SU-DHL-6 (cell line): ENCODE measurements at regions not wholly inside any gene's neighbourhood (a gene's known extent, or its start where the extent isn't known, plus 50 kb on each side); places are given as distances from the start of the nearest gene placed in this dataset.

ENCODE experiments used
- H2AFZ ChIP-seq: fragments of 200-600 bp; sonication (generic); 2 replicates; pipeline ENCODE4 v1.6.1; 2014; ENCODE audit warnings: low read depth, mild to moderate bottlenecking, moderate library complexity, mixed read lengths, antibody characterized with exemption, low read length; ENCODE audit not compliant: severe bottlenecking
- H3F3A ChIP-seq: fragments of 200-600 bp; shearing (Covaris generic); 2 replicates; pipeline ENCODE4 v1.6.0; 2016; ENCODE audit warnings: antibody characterized with exemption, mild to moderate bottlenecking; ENCODE audit not compliant: insufficient read depth
- H3K27ac ChIP-seq: fragments of 200-600 bp; sonication (generic); 2 replicates; pipeline ENCODE4 v1.5.1; 2016; ENCODE audit warnings: low read depth, mild to moderate bottlenecking, low read length, moderate library complexity, mixed read lengths
- H3K27me3 ChIP-seq: fragments of 200-600 bp; sonication (generic), shearing (Covaris generic); 2 replicates; pipeline ENCODE4 v1.6.0; 2014; ENCODE audit warnings: mild to moderate bottlenecking, low read length
- H3K36me3 ChIP-seq: fragments of 200-600 bp; sonication (generic); 2 replicates; pipeline ENCODE4 v1.6.1; 2014; ENCODE audit warnings: mild to moderate bottlenecking, low read length, mixed read lengths
- H3K4me2 ChIP-seq: fragments of 300-600, 200-600 bp; shearing (Covaris generic), sonication (generic); 2 replicates; pipeline ENCODE4 v1.6.0; 2014; ENCODE audit warnings: low read length, low read depth, mild to moderate bottlenecking; ENCODE audit not compliant: poor library complexity, severe bottlenecking
- H3K4me3 ChIP-seq: fragments of 200-600 bp; sonication (generic); 2 replicates; pipeline ENCODE4 v1.5.1; 2014; ENCODE audit warnings: antibody characterized with exemption, low read length, mild to moderate bottlenecking, mixed read lengths; ENCODE audit not compliant: insufficient read depth, poor library complexity, severe bottlenecking
- H3K79me2 ChIP-seq: fragments of 200-600 bp; sonication (generic); 2 replicates; pipeline ENCODE4 v1.6.1; 2014; ENCODE audit warnings: mild to moderate bottlenecking, low read length, moderate library complexity; ENCODE audit not compliant: insufficient read depth
- H3K9ac ChIP-seq: fragments of 200-600 bp; sonication (generic); 2 replicates; pipeline ENCODE4 v1.7.0; 2014; ENCODE audit warnings: mild to moderate bottlenecking, low read length
- H3K9me2 ChIP-seq: fragments of 200-600 bp; sonication (generic); replicated peaks from 2 replicates; pipeline ENCODE4 v1.6.1; 2014; ENCODE audit warnings: low read length; ENCODE audit not compliant: insufficient read depth
- H3K9me3 ChIP-seq: fragments of 200-600 bp; sonication (generic); 2 replicates; pipeline ENCODE4 v1.6.1; 2014; ENCODE audit warnings: low read length, mixed read lengths; ENCODE audit not compliant: insufficient read depth
- H4K20me1 ChIP-seq: fragments of 200-600 bp; sonication (generic); 2 replicates; pipeline ENCODE4 v1.6.1; 2014; ENCODE audit warnings: low read depth, mild to moderate bottlenecking, antibody characterized with exemption, low read length, moderate library complexity, mixed read lengths
- EZH2phosphoT487 ChIP-seq: fragments of 200-600 bp; sonication (generic), shearing (Covaris generic); conservative IDR thresholded peaks from 2 replicates; pipeline ENCODE4 v1.6.1; 2018; ENCODE audit warnings: mild to moderate bottlenecking, antibody characterized with exemption, low read length, moderate library complexity, mixed read lengths
- TF ChIP-seq, protein P1 (sequence below): fragments of 200-600 bp; sonication (generic); IDR thresholded peaks from one replicate; pipeline ENCODE4 v1.5.1; 2017; ENCODE audit warnings: antibody characterized with exemption, mild to moderate bottlenecking, low read length, moderate library complexity; ENCODE audit not compliant: insufficient read depth, poor library complexity, severe bottlenecking

DNA sequence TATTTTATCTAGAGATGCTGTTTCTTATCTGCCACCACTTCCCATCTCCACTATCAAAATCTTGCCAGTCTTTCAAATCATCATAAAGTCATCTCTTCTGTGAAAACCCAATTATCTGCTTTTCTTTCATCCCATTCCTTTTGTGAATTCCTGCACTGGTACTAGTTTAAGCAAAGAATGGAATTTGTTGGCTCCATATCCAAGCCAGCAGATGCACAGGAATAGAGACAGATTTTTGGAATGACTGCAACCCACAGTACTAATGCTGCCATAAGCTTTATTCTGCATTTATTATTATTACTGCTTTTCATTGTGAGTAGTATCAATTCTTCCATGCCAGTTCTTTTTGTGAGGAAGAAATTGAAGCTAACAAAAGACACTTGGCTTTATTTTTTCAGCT, 616.7 kb downstream of the RAPGEF2 start:
- Histone ChIP-seq H3K4me2 (no peak overlapping the region), H3K27me3 (no peaks in the 10 kb centered on the region), H3K79me2 (no peaks in the 10 kb centered on the region), H3K27ac (no peak overlapping the region), H3K9me3 (no peaks in the 10 kb centered on the region), H3F3A (no peaks in the 10 kb centered on the region), H3K9ac (no peak overlapping the region), H3K36me3 (no peaks in the 10 kb centered on the region), H4K20me1 (no peaks in the 10 kb centered on the region), H3K4me3 (no peak overlapping the region), H2AFZ (no peak overlapping the region), H3K9me2 (no peaks in the 10 kb centered on the region)
- no peak for TF ChIP-seq EZH2phosphoT487
- TF ChIP-seq, protein P1, sequence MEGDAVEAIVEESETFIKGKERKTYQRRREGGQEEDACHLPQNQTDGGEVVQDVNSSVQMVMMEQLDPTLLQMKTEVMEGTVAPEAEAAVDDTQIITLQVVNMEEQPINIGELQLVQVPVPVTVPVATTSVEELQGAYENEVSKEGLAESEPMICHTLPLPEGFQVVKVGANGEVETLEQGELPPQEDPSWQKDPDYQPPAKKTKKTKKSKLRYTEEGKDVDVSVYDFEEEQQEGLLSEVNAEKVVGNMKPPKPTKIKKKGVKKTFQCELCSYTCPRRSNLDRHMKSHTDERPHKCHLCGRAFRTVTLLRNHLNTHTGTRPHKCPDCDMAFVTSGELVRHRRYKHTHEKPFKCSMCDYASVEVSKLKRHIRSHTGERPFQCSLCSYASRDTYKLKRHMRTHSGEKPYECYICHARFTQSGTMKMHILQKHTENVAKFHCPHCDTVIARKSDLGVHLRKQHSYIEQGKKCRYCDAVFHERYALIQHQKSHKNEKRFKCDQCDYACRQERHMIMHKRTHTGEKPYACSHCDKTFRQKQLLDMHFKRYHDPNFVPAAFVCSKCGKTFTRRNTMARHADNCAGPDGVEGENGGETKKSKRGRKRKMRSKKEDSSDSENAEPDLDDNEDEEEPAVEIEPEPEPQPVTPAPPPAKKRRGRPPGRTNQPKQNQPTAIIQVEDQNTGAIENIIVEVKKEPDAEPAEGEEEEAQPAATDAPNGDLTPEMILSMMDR = no peak

DNA sequence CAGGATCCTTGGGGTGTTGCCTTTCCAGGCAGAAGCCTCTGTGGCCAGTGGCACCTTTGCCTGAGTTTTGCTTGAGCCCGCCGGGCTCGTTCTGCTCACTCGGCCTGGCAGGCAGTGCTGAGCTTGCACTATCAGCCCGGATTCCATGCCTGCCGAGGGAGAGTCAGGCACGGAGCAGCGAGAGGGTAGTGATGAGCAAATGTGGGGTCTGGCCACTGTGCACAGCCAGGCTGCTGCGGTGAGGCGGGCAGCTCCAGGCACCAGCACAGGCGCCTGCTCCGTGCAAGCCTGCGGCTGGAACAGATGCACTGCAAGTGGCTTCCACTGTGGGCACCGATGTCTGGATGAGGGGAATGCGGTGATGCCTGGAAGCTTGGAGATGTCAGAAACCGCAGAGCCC, 619.2 kb downstream of the RAPGEF2 start:
- no peak overlapping the region for H3K4me2 ChIP-seq
- H3K27me3 ChIP-seq = no peaks in the 10 kb centered on the region
- H2AFZ ChIP-seq = no peak overlapping the region
- no peak overlapping the region for H3K9ac ChIP-seq
- no peaks in the 10 kb centered on the region for H3K79me2 ChIP-seq
- no peaks in the 10 kb centered on the region for H4K20me1 ChIP-seq
- no peak overlapping the region for H3K27ac ChIP-seq
- TF ChIP-seq, protein P1 = no peak
- no peak for TF ChIP-seq EZH2phosphoT487
- H3F3A ChIP-seq = no peaks in the 10 kb centered on the region
- H3K36me3 ChIP-seq = no peaks in the 10 kb centered on the region
- no peaks in the 10 kb centered on the region for H3K9me2 ChIP-seq
- no peak overlapping the region for H3K4me3 ChIP-seq
- no peaks in the 10 kb centered on the region for H3K9me3 ChIP-seq

DNA sequence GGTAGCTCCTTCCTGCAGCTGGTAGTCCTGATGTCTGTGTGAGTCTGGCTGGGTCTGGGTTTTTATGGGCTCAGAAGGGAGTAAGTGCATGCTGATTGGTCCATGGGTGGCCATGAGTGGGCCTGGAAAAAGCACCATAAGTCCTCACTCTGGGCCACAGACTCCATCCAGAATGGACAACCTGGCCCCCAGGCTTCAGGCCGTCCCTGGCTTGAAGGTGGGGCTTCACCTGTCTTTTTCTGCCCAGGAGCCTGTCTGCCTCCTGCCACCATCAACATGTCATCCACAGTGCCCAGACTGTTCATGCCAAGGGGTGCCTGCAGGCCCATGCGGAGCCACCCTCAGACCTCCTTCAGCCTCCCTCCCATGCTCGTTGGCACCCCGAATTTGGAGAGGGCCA, 620.0 kb downstream of the RAPGEF2 start:
- H3K36me3 ChIP-seq = no peaks in the 10 kb centered on the region
- H3K9me3 ChIP-seq = no peaks in the 10 kb centered on the region
- H4K20me1 ChIP-seq = no peaks in the 10 kb centered on the region
- no peaks in the 10 kb centered on the region for H3K27me3 ChIP-seq
- H3K9me2 ChIP-seq = no peaks in the 10 kb centered on the region
- no peaks in the 10 kb centered on the region for H3F3A ChIP-seq
- no peak for TF ChIP-seq EZH2phosphoT487
- TF ChIP-seq, protein P1 = no peak
- no peak overlapping the region for H3K4me3 ChIP-seq
- H3K9ac ChIP-seq = no peak overlapping the region
- H2AFZ ChIP-seq = no peak overlapping the region
- no peak overlapping the region for H3K4me2 ChIP-seq
- H3K27ac ChIP-seq = no peak overlapping the region
- H3K79me2 ChIP-seq = no peaks in the 10 kb centered on the region
